ENCODE measurements at regions not wholly inside any gene's neighbourhood (a gene's known extent, or its start where the extent isn't known, plus 50 kb on each side); places are given as distances from the start of the nearest gene placed in this dataset.

DNA sequence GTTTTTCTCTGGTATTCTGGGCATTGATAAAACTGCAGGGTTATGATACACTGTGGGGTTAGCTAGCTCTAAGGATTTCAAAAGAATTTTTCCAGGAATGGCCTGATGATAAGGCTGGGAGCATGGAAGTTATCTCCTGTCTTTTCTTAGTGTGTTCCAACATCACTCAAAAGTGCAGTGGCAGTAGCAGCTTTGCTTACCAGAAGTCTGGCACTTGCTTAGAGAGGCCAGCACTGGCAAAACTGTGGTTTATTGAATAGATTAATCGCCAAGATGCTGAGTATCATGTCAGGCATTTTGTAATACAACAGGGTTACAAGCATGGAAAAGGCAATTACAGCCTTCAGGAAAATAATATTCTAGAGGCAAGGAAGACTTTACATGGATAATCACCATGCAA lies 719.5 kb upstream of the GJE1 start:
- H3K27me3 ChIP-seq = no peaks in the 10 kb centered on the region
- WGBS, 4 donors = 37 to 52% (median 47%) methylated on average over 1 of the region's 1 CpG
- peak in 1 of 5 donors; percentile 28 for DNase-seq
- H3K9me3 ChIP-seq = peaks cover 0 to 29% (median 12%) of the 10 kb centered on the region in 12 donors
- TF ChIP-seq, protein P1, sequence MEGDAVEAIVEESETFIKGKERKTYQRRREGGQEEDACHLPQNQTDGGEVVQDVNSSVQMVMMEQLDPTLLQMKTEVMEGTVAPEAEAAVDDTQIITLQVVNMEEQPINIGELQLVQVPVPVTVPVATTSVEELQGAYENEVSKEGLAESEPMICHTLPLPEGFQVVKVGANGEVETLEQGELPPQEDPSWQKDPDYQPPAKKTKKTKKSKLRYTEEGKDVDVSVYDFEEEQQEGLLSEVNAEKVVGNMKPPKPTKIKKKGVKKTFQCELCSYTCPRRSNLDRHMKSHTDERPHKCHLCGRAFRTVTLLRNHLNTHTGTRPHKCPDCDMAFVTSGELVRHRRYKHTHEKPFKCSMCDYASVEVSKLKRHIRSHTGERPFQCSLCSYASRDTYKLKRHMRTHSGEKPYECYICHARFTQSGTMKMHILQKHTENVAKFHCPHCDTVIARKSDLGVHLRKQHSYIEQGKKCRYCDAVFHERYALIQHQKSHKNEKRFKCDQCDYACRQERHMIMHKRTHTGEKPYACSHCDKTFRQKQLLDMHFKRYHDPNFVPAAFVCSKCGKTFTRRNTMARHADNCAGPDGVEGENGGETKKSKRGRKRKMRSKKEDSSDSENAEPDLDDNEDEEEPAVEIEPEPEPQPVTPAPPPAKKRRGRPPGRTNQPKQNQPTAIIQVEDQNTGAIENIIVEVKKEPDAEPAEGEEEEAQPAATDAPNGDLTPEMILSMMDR (IDR thresholded peaks at IDR 0.05) = no peak
- no peak for TF ChIP-seq POLR2A (IDR thresholded peaks at IDR 0.05)
- intact Hi-C loops (cut with DNase I) = no loop called here
- no peaks in the 10 kb centered on the region for H3K36me3 ChIP-seq
- peaks cover 0 to 10% (median 0%) of the 10 kb centered on the region in 12 donors for H3K4me1 ChIP-seq
- H3K4me3 ChIP-seq = no peak overlapping the region
- H3K27ac ChIP-seq = peak overlapping the region in 9 of 12 donors; percentile 6 to 68 (median 42)
- ATAC-seq = peak; percentile 63 to 89 (median 74)

- no peaks in the 10 kb centered on the region for H3K36me3 ChIP-seq
- peaks cover 0 to 20% (median 4%) of the 10 kb centered on the region in 12 donors for H3K4me1 ChIP-seq
- 33 to 58% (median 35%) methylated on average over 1 of the region's 1 CpG for WGBS, 4 donors
- no peaks in the 10 kb centered on the region for H3K27me3 ChIP-seq
- H3K9me3 ChIP-seq = peaks cover 0 to 44% (median 14%) of the 10 kb centered on the region in 12 donors
- peak overlapping the region; percentile 1 to 54 (median 41) for H3K4me3 ChIP-seq
- ATAC-seq (no peak), DNase-seq (no peak)
- peak overlapping the region; percentile 4 to 82 (median 75) for H3K27ac ChIP-seq
- TF ChIP-seq, protein P1 (IDR thresholded peaks at IDR 0.05) = no peak
- no peak for TF ChIP-seq POLR2A (IDR thresholded peaks at IDR 0.05)
- intact Hi-C loops (cut with DNase I) = loop anchor here in 3 of 10 donors (2.0 to 10.0 kb wide), 4 partner anchors 46 to 632 kb away; no protein-coding TSS in a partner anchor
These were observed 726.0 kb upstream of the GJE1 start for GRCh38 chr6:141406761-141407160.

GRCh38 chr6:141403827-141404226 lies 728.9 kb upstream of the GJE1 start:
- WGBS, 4 donors = 29 to 52% (median 40%) methylated on average over 2 of the region's 2 CpGs
- Histone ChIP-seq H3K9me3 (peaks cover 0 to 21% (median 8%) of the 10 kb centered on the region in 12 donors), H3K4me1 (peaks cover 0 to 23% (median 5%) of the 10 kb centered on the region in 12 donors), H3K4me3 (peak overlapping the region; percentile 21 to 54 (median 41)), H3K36me3 (no peaks in the 10 kb centered on the region), H3K27me3 (no peaks in the 10 kb centered on the region), H3K27ac (peak overlapping the region; percentile 58 to 82 (median 76))
- peak; percentile 24 to 56 (median 40) for ATAC-seq
- no peak for DNase-seq
- intact Hi-C loops (cut with DNase I) = loop anchor here in 4 of 10 donors (5.0 to 10.0 kb wide), 6 partner anchors 42 to 629 kb away; no protein-coding TSS in a partner anchor
- no peak for TF ChIP-seq POLR2A (IDR thresholded peaks at IDR 0.05)
- TF ChIP-seq, protein P1 (IDR thresholded peaks at IDR 0.05) = no peak

DNA sequence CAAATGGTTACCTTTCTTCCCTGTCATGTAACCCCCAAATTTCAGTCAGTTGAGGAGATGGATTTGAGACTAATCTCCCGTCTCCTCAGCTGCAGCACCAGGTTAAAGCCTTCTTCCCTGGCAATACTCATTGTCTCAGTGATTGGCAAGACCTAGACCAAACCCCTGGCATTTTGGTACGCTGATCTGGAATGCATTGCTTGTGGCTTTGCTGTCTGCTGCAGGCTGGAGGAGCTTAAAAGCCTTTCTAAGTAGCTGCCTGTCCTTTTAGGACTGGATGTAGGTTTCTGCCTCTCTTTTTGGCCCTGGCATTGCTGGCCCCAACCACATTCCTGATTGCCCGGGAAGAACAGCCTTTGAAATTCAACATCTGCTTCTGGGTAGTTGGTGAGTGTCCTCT lies 729.6 kb upstream of the GJE1 start:
- Histone ChIP-seq H3K36me3 (no peaks in the 10 kb centered on the region), H3K9me3 (peaks cover 0 to 14% (median 4%) of the 10 kb centered on the region in 12 donors), H3K27me3 (no peaks in the 10 kb centered on the region), H3K27ac (peak overlapping the region; percentile 58 to 82 (median 76)), H3K4me1 (peaks cover 0 to 23% (median 5%) of the 10 kb centered on the region in 12 donors), H3K4me3 (peak overlapping the region; percentile 21 to 54 (median 41))
- ATAC-seq (peak; percentile 33 to 70 (median 60)), DNase-seq (peak in 1 of 5 donors; percentile 15)
- TF ChIP-seq POLR2A (IDR thresholded peaks at IDR 0.05) = no peak
- TF ChIP-seq, protein P1 (IDR thresholded peaks at IDR 0.05) = no peak
- intact Hi-C loops (cut with DNase I) = loop anchor here in 4 of 10 donors (5.0 to 10.0 kb wide), 6 partner anchors 41 to 628 kb away; no protein-coding TSS in a partner anchor
- 53 to 67% (median 62%) methylated on average over 3 of the region's 3 CpGs for WGBS, 4 donors

Measured in heart left ventricle (tissue), 16 donors.